Ascending aorta (tissue), 2 donors: ENCODE measurements at regions not wholly inside any gene's neighbourhood (a gene's known extent, or its start where the extent isn't known, plus 50 kb on each side); places are given as distances from the start of the nearest gene placed in this dataset.
"Not testable (repeated sequence)": the region's sequence is repeated elsewhere in the genome, so short reads cannot be mapped to it uniquely, and the experiment has no call there.

ENCODE experiments used
- DNase-seq, 2 donors: peaks; one replicate each; pipeline ENCODE4 v3.0.0-alpha.2; 2019; ENCODE audit warnings: low spot score in 2 of 2
- H3K27ac ChIP-seq, 2 donors: fragments of 200-600 bp; sonication (generic); one replicate each; pipeline ENCODE4 v1.5.1; 2016 to 2017; ENCODE audit warnings: mild to moderate bottlenecking in 1 of 2
- H3K27me3 ChIP-seq: fragments of 200-600 bp; sonication (generic); one replicate; pipeline ENCODE4 v1.5.1; 2017
- H3K36me3 ChIP-seq, 2 donors: fragments of 200-600 bp; sonication (generic); one replicate each; pipeline ENCODE4 v1.5.1; 2016
- H3K4me1 ChIP-seq, 2 donors: fragments of 200-600 bp; sonication (generic); one replicate each; pipeline ENCODE4 v1.5.1; 2016 to 2017; ENCODE audit warnings: mild to moderate bottlenecking in 1 of 2
- H3K4me3 ChIP-seq, 2 donors: fragments of 200-600 bp; sonication (generic); one replicate each; pipeline ENCODE4 v1.5.1; 2016 to 2017; ENCODE audit warnings: mild to moderate bottlenecking in 1 of 2
- H3K9me3 ChIP-seq, 2 donors: fragments of 200-600 bp; sonication (generic); one replicate each; pipeline ENCODE4 v1.5.1; 2016
- CTCF ChIP-seq, 3 experiments: fragments of 200-600 bp in 2 of 3; fragments of 450-650 bp in 1 of 3; sonication (generic) in 2 of 3; IDR thresholded peaks; one replicate each; pipeline ENCODE4 v1.5.1; 2016 to 2019; ENCODE audit warnings: antibody characterized with exemption in 3 of 3, mild to moderate bottlenecking in 1 of 3, moderate library complexity in 1 of 3
- intact Hi-C: fragments of 100-400 bp; cut with DNase I; formaldehyde crosslinking; loops from one replicate; pipeline ENCODE4 v1.15.1; 2023

GRCh38 chr5:38621840-38622437, 65.5 kb upstream of the LIFR start:
- no peak overlapping the region for H3K4me3 ChIP-seq
- no peak overlapping the region for H3K27ac ChIP-seq
- DNase-seq, result no peak
- peaks cover 0 to 3% of the 10 kb centered on the region in 2 donors for H3K4me1 ChIP-seq
- no peak for TF ChIP-seq CTCF (IDR thresholded peaks at IDR 0.05)
- intact Hi-C loops, result no loop called here
- H3K9me3 ChIP-seq, result peaks cover 0 to 24% of the 10 kb centered on the region in 2 donors
- H3K27me3 ChIP-seq, result no peaks in the 10 kb centered on the region
- H3K36me3 ChIP-seq, result no peaks in the 10 kb centered on the region

GRCh38 chr5:38622723-38623129, 66.3 kb upstream of the LIFR start:
- H3K4me1 ChIP-seq, result peaks cover 0 to 3% of the 10 kb centered on the region in 2 donors
- H3K36me3 ChIP-seq, result no peaks in the 10 kb centered on the region
- peaks cover 0 to 23% of the 10 kb centered on the region in 2 donors for H3K9me3 ChIP-seq
- no peak overlapping the region for H3K4me3 ChIP-seq
- no peak for TF ChIP-seq CTCF (IDR thresholded peaks at IDR 0.05)
- intact Hi-C loops, result no loop called here
- DNase-seq, result no peak
- no peaks in the 10 kb centered on the region for H3K27me3 ChIP-seq
- H3K27ac ChIP-seq, result no peak overlapping the region

GRCh38 chr5:38624541-38624940, 68.1 kb upstream of the LIFR start:
- H3K4me3 ChIP-seq, H3K4me1 ChIP-seq, H3K9me3 ChIP-seq, intact Hi-C loops, H3K36me3 ChIP-seq, DNase-seq, H3K27ac ChIP-seq, H3K27me3 ChIP-seq: not testable (repeated sequence)

- DNase-seq, H3K4me1 ChIP-seq, intact Hi-C loops, H3K4me3 ChIP-seq, H3K27ac ChIP-seq, H3K36me3 ChIP-seq, H3K27me3 ChIP-seq, H3K9me3 ChIP-seq: not testable (repeated sequence)
These were observed 74.9 kb upstream of the LIFR start for GRCh38 chr5:38631376-38631775.

- no peak overlapping the region for H3K27ac ChIP-seq
- DNase-seq, result no peak
- no peaks in the 10 kb centered on the region for H3K4me1 ChIP-seq
These were observed 78.3 kb upstream of the LIFR start for GRCh38 chr5:38634568-38635369.

GRCh38 chr5:38636626-38637025, 80.2 kb upstream of the LIFR start:
- Histone ChIP-seq H3K27me3 (no peaks in the 10 kb centered on the region), H3K27ac (no peak overlapping the region), H3K4me3 (no peak overlapping the region), H3K4me1 (peaks cover 0 to 4% of the 10 kb centered on the region in 2 donors), H3K9me3 (peaks cover 0 to 4% of the 10 kb centered on the region in 2 donors), H3K36me3 (no peaks in the 10 kb centered on the region)
- no peak for TF ChIP-seq CTCF (IDR thresholded peaks at IDR 0.05)
- intact Hi-C loops, result no loop called here
- no peak for DNase-seq

More at GRCh38 chr5:38634568-38635369, 78.3 kb upstream of the LIFR start:
- no peak overlapping the region for H3K4me3 ChIP-seq
- H3K36me3 ChIP-seq, result no peaks in the 10 kb centered on the region
- TF ChIP-seq CTCF (IDR thresholded peaks at IDR 0.05), result no peak
- intact Hi-C loops, result no loop called here
- peaks cover 0 to 4% of the 10 kb centered on the region in 2 donors for H3K9me3 ChIP-seq
- H3K27me3 ChIP-seq, result no peaks in the 10 kb centered on the region
